ENCODE measurements at regions not wholly inside any gene's neighbourhood (a gene's known extent, or its start where the extent isn't known, plus 50 kb on each side); places are given as distances from the start of the nearest gene placed in this dataset.

DNA sequence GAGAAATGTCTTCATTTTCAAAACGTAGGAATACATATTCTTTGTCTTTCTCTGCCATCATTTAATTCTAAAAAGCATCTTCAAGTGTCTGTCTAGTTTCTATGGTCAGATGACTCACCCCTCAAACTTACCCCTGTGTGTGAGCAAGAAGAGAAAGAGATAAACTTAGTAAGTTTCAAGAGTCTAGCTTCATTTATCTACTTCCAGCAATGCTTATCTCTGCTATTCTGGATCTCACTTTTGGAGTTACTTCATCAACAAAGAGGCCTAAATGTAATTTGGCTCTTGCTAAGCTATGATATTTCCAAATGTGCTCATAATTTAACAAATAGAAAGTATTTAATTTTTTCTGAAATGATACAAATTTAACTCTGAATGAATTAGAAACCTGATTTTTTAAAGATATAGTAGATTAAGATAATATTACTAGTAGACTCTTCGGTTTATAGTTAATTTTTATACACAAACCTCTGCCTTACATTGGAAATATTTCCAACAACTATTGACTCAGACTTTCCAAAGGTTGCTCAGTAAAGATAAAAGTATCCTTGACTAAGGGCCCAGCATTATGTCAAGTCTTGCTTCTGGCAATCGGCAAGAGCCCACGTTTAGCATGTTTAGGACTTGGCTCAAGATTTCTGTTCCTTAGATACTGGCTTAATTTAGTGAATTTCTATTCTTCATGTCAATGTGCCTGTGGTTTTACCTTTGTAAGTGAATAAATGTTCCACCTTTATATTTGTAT is 1511.0 kb upstream of the SLC10A2 start:
- DNase-seq (ENCODE audit: low read depth), result no peak
- no peak for TF ChIP-seq CTCF (IDR thresholded peaks at IDR 0.05; ENCODE audit: control insufficient read depth, extremely low read depth, insufficient read depth)
- H3K4me3 ChIP-seq (ENCODE audit: low read depth, low read length), result no peak overlapping the region

DNA sequence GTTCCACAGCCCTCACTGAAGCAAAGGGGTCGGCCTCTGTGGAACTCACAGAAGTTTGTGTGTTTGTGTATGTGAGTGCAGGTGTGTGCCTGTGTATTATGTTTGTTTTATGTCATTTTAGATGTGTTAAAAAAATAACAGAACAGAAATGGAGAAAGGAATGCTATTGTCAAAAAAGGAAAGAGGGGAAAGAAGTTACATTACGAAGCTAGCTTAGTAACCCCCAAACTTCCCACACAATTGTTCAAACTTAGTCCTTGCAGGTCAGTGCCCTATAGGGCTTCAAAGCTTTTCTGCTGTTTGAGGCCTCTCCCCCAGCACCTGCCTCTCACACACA is 1505.6 kb upstream of the SLC10A2 start:
- DNase-seq (ENCODE audit: low read depth), result no peak
- H3K4me3 ChIP-seq (ENCODE audit: low read depth, low read length), result no peak overlapping the region
- no peak for TF ChIP-seq CTCF (IDR thresholded peaks at IDR 0.05; ENCODE audit: control insufficient read depth, extremely low read depth, insufficient read depth)

DNA sequence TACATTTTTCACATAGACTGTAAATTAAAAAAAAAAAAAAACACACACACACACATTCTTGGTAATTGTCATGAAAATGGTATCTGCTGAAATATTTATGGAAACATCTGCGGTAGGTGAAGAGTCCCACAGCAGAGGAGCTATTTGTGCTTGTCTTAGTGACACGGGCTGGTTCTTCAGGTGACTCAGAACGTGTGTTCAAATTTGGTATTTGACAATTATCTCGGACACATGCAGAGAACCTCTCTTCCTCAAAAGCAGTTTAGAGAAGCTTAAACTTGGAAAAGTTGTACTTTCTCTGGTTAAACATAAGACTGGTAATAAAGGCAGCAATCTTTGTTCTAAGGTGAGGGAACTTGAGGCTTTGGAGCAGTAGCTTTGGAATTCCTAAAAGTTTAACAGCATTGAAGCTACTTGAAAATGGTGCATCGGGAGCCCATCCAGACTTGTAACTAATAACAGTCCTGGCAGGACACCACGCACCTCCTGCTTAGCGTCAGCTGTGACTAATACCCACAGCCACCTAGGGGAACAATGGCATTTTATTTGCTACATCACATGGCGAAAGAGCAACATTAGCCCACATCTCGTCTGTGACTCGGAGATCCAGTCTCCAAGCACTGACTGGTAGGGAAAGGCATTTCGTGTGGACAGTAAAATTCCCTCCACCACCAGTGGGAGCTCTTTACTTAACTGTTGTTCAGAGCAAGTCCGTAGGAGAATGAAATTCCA is 1505.1 kb upstream of the SLC10A2 start:
- no peak overlapping the region for H3K4me3 ChIP-seq (ENCODE audit: low read depth, low read length)
- peak; percentile 77 for TF ChIP-seq CTCF (IDR thresholded peaks at IDR 0.05; ENCODE audit: control insufficient read depth, extremely low read depth, insufficient read depth)
- DNase-seq (ENCODE audit: low read depth), result peak; percentile 70

DNA sequence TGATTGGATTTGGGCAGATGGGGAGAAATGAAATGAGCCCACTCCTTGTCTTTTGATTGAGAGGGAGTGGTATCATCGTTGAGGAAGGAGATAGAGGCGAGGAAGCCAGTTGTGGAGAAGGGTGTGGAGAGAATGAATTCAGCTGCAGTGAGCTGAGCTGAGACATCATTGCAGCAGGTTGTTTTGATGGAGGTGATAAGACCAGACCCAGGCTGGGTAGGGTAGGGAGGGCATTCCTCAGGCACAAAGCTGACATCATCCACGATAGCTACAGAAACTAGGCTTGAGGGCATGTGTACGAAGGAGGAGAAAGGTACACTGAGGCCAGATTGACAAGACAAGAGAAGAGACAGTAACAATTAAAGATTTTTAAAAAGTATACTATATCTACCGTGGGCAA is 1500.9 kb upstream of the SLC10A2 start:
- no peak for DNase-seq (ENCODE audit: low read depth)
- no peak overlapping the region for H3K4me3 ChIP-seq (ENCODE audit: low read depth, low read length)
- no peak for TF ChIP-seq CTCF (IDR thresholded peaks at IDR 0.05; ENCODE audit: control insufficient read depth, extremely low read depth, insufficient read depth)

DNA sequence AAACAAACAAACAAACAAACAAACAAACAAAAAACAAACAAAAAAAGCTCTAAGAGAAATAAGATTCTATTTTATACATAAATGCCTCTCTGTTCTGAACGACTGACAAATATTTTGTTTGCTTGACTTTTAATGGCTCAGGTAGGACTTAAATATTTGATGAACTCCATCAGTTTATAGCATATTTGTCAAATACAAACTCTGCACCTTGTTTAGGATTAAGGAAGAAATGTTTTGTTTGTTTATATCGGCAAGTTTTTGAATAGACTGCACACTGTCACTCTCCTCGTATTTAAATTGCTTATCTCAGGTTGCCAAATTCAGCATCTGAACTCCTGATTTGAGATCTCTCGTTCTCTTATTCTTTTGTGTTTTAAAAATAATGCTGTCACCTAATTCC is 1499.7 kb upstream of the SLC10A2 start:
- no peak overlapping the region for H3K4me3 ChIP-seq (ENCODE audit: low read depth, low read length)
- TF ChIP-seq CTCF (IDR thresholded peaks at IDR 0.05; ENCODE audit: control insufficient read depth, extremely low read depth, insufficient read depth), result no peak
- peak; percentile 88 for DNase-seq (ENCODE audit: low read depth)

DNA sequence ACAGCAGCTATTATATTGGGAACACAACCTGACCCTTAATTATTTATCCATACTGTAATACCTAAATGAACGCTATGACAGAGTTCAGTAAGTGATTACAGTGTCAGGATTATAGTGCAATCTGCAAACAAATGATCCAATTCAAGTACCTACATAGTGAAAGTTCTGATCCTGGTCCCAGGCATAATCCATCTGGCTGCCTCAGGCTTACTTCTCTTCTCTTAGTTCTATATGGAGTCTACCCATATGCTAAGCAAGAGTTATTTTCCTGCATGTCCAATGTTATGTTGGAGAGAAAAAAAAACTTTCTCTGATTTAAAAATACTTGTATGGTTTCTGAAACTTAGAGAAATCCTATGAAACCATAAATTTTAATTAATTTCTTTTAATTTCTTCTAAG is 1487.7 kb upstream of the SLC10A2 start:
- no peak for DNase-seq (ENCODE audit: low read depth)
- no peak for TF ChIP-seq CTCF (IDR thresholded peaks at IDR 0.05; ENCODE audit: control insufficient read depth, extremely low read depth, insufficient read depth)
- no peak overlapping the region for H3K4me3 ChIP-seq (ENCODE audit: low read depth, low read length)

Measured in LNCaP clone FGC (cell line).